ENCODE measurements at regions not wholly inside any gene's neighbourhood (a gene's known extent, or its start where the extent isn't known, plus 50 kb on each side); places are given as distances from the start of the nearest gene placed in this dataset.

DNA sequence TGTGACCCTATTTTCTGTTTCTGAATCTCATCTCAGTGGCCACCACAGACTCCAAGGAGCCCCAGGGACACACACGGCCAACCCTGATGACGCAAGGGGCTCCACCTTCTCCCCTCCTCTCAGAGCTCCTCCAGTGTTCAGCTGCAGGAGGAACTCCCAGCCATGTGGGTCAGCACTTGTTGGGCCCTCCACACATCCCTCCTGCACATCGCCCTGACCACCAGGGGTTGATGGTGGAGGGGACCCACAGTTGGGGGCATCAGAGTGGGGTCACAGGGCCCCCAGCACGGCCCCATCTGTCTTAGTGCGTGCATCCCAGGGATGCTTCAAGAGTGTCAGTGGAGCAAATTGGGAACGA, 499.6 kb downstream of the BRD1 start:
- TF ChIP-seq, protein P1, sequence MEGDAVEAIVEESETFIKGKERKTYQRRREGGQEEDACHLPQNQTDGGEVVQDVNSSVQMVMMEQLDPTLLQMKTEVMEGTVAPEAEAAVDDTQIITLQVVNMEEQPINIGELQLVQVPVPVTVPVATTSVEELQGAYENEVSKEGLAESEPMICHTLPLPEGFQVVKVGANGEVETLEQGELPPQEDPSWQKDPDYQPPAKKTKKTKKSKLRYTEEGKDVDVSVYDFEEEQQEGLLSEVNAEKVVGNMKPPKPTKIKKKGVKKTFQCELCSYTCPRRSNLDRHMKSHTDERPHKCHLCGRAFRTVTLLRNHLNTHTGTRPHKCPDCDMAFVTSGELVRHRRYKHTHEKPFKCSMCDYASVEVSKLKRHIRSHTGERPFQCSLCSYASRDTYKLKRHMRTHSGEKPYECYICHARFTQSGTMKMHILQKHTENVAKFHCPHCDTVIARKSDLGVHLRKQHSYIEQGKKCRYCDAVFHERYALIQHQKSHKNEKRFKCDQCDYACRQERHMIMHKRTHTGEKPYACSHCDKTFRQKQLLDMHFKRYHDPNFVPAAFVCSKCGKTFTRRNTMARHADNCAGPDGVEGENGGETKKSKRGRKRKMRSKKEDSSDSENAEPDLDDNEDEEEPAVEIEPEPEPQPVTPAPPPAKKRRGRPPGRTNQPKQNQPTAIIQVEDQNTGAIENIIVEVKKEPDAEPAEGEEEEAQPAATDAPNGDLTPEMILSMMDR (IDR thresholded peaks at IDR 0.05), result no peak
- WGBS, 2 donors, result 92% methylated on average over 4 of the region's 6 CpGs; no CpG with 5 or more reads in 1 of the 2 donors
- H3K4me1 ChIP-seq, result no peaks in the 10 kb centered on the region
- intact Hi-C loops (cut with DNase I), result no loop called here
- no peaks in the 10 kb centered on the region for H3K36me3 ChIP-seq
- no peak for DNase-seq
- no peak overlapping the region for H3K27ac ChIP-seq
- H3K9me3 ChIP-seq, result peaks cover 0 to 12% (median 8%) of the 10 kb centered on the region in 3 donors
- H3K27me3 ChIP-seq, result peaks cover 0 to 60% (median 0%) of the 10 kb centered on the region in 4 donors
- H3K4me3 ChIP-seq, result no peak overlapping the region

DNA sequence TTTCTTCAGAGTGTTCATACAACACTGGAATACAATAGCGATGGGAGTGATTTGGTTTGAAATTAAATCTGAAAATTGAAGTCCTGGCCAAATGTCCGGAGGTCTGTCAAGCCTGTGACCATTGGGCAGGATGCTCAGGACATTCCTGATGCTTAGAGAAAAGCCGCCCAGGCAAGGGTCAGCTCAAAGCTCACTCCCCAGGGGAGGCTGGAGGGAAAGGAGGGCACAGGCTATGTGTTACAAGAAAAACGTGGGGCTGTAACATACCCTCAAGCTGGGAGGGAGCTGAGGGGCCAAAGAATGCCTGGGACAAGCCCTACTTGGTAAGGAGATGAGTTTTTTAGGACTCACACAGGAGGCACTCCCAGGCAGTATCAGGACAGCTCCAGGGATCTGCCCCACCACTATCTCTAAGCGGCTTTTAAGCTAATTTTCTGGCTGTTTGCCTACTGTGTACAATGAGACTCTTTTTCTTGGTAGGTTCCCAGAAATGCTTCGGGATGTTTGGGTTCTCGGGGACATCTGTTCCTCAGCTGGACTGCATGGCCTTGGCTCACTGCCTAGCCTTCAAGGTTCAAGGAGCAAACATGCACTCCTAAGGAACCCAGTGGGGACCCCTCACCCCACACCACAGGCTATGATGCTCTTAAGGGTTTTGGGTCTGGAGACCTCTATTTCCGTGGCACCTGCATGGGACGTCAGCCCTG, 500.1 kb downstream of the BRD1 start:
- no peak for DNase-seq
- intact Hi-C loops (cut with DNase I), result no loop called here
- Histone ChIP-seq H3K9me3 (peaks cover 0 to 12% (median 8%) of the 10 kb centered on the region in 3 donors), H3K4me1 (no peaks in the 10 kb centered on the region), H3K27ac (no peak overlapping the region), H3K27me3 (peaks cover 0 to 60% (median 0%) of the 10 kb centered on the region in 4 donors), H3K36me3 (no peaks in the 10 kb centered on the region), H3K4me3 (no peak overlapping the region)
- TF ChIP-seq POLR2A (IDR thresholded peaks at IDR 0.05), result no peak
- TF ChIP-seq, protein P1 (IDR thresholded peaks at IDR 0.05), result no peak
- WGBS, 2 donors, result 61 to 65% methylated on average over 5 to 8 of the region's 9 CpGs

DNA sequence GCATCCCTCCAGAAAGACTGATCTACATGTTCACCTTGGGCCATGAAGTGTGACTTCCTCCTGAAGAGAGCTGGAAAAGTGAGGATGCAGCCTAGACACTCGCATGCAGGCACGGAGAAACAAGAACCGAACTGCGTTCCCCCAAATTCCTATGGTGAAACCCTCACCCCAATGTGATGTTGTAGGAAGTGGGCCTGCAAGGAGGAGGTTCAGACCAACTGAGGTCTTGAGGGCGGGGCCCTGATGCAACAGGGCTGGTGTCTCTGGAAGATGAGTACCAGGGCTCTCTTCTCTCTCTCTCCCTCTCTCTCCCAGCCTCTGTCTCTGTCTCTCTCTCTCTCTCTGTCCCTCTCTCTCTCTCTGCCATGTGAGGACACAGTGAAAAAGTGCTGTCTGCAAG, 501.1 kb downstream of the BRD1 start:
- WGBS, 2 donors, result 75 to 83% methylated on average over 5 of the region's 5 CpGs
- no peak for DNase-seq
- H3K4me1 ChIP-seq, result no peaks in the 10 kb centered on the region
- TF ChIP-seq, protein P1 (IDR thresholded peaks at IDR 0.05), result no peak
- TF ChIP-seq POLR2A (IDR thresholded peaks at IDR 0.05), result no peak
- intact Hi-C loops (cut with DNase I), result no loop called here
- peaks cover 0 to 61% (median 0%) of the 10 kb centered on the region in 4 donors for H3K27me3 ChIP-seq
- peaks cover 0 to 12% (median 8%) of the 10 kb centered on the region in 3 donors for H3K9me3 ChIP-seq
- no peak overlapping the region for H3K27ac ChIP-seq
- no peaks in the 10 kb centered on the region for H3K36me3 ChIP-seq
- H3K4me3 ChIP-seq, result no peak overlapping the region

DNA sequence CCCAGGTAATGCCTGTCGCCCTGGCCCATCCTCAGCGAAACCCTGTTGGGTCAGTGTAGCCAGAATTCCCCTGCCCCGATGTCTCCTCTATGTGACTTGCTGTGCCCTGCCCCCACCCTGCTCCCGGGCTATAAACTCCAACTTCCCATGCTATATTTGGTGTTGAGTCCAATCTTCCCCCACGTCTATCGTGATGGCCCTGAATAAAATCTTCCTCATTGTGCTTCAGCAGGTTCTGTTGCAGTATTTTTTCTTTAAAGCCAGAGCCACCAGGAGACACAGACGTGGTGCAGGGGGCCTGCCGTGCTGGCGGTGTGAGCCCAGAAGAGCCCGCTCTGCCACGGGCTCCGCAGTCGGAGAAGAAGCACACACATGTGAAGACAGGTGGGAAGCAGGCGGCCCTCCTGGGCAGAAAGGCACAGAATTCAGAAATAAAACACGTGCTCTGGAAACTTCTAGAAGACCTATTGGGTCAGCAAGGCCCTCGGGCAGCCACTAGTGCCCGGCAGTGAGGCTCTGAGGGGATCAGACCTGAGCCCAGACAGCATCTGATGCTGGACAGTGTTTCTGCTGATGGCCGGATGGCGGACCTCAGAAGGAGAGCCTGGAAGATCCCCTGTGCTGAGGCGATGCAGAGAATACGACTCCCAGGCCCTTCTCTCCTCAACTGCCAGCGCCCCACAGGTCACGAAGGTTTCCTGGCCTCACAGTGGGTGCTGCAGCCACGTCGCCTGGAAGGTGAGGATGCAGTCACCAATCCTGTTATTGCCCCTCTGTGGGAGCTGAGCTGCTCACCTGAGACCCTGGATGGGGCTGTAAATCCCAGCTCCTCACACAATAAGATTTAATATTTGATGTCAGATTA, 501.9 kb downstream of the BRD1 start:
- no peaks in the 10 kb centered on the region for H3K4me1 ChIP-seq
- no peaks in the 10 kb centered on the region for H3K36me3 ChIP-seq

More for the DNA sequence above, 501.9 kb downstream of the BRD1 start:
- TF ChIP-seq POLR2A (IDR thresholded peaks at IDR 0.05), result no peak
- TF ChIP-seq, protein P1 (IDR thresholded peaks at IDR 0.05), result no peak
- H3K4me3 ChIP-seq, result no peak overlapping the region
- H3K9me3 ChIP-seq, result peaks cover 0 to 12% (median 8%) of the 10 kb centered on the region in 3 donors
- intact Hi-C loops (cut with DNase I), result no loop called here
- WGBS, 2 donors, result 70 to 87% methylated on average over 13 to 19 of the region's 25 CpGs
- no peak for DNase-seq
- H3K27ac ChIP-seq, result no peak overlapping the region
- H3K27me3 ChIP-seq, result peaks cover 0 to 64% (median 0%) of the 10 kb centered on the region in 4 donors

Measured in esophagus squamous epithelium (tissue), 5 donors.